ENCODE measurements at regions not wholly inside any gene's neighbourhood (a gene's known extent, or its start where the extent isn't known, plus 50 kb on each side); places are given as distances from the start of the nearest gene placed in this dataset.
"Not testable (repeated sequence)": the region's sequence is repeated elsewhere in the genome, so short reads cannot be mapped to it uniquely, and the experiment has no call there.

- DNase-seq: no peak
Observed at GRCh38 chr13:87207280-87208003, 463.7 kb upstream of the SLITRK5 start.

GRCh38 chr13:87208636-87209035 lies 462.5 kb upstream of the SLITRK5 start:
- DNase-seq: no peak

- DNase-seq: no peak
Observed at GRCh38 chr13:87234981-87235380, 436.2 kb upstream of the SLITRK5 start.

- DNase-seq: no peak
Observed at GRCh38 chr13:87235621-87236020, 435.6 kb upstream of the SLITRK5 start.

GRCh38 chr13:87244256-87244890 lies 426.8 kb upstream of the SLITRK5 start:
- DNase-seq: no peak

GRCh38 chr13:87249847-87250246 lies 421.3 kb upstream of the SLITRK5 start:
- not testable (repeated sequence) for DNase-seq

- no peak for DNase-seq
Observed at GRCh38 chr13:87255394-87255793, 415.8 kb upstream of the SLITRK5 start.

GRCh38 chr13:87259479-87260083 lies 411.6 kb upstream of the SLITRK5 start:
- no peak for DNase-seq

GRCh38 chr13:87274209-87274819 lies 396.9 kb upstream of the SLITRK5 start:
- DNase-seq: no peak

GRCh38 chr13:87280139-87280538 lies 391.0 kb upstream of the SLITRK5 start:
- no peak for DNase-seq

- DNase-seq: no peak
Observed at GRCh38 chr13:87287721-87288120, 383.4 kb upstream of the SLITRK5 start.

GRCh38 chr13:87295636-87296035 lies 375.5 kb upstream of the SLITRK5 start:
- DNase-seq: no peak

- no peak for DNase-seq
Observed at GRCh38 chr13:87302034-87302433, 369.1 kb upstream of the SLITRK5 start.

- DNase-seq: no peak
Observed at GRCh38 chr13:87302931-87303330, 368.2 kb upstream of the SLITRK5 start.

GRCh38 chr13:87311165-87311564 lies 360.0 kb upstream of the SLITRK5 start:
- DNase-seq: no peak

GRCh38 chr13:87314822-87315221 lies 356.3 kb upstream of the SLITRK5 start:
- no peak for DNase-seq

GRCh38 chr13:87322386-87322785 lies 348.8 kb upstream of the SLITRK5 start:
- no peak for DNase-seq

GRCh38 chr13:87324558-87324957 lies 346.6 kb upstream of the SLITRK5 start:
- DNase-seq: no peak

GRCh38 chr13:87331178-87331577 lies 340.0 kb upstream of the SLITRK5 start:
- DNase-seq: no peak

GRCh38 chr13:87333599-87333998 lies 337.6 kb upstream of the SLITRK5 start:
- DNase-seq: no peak

- DNase-seq: no peak
Observed at GRCh38 chr13:87334176-87334575, 337.0 kb upstream of the SLITRK5 start.

GRCh38 chr13:87336346-87336889 lies 334.8 kb upstream of the SLITRK5 start:
- DNase-seq: not testable (repeated sequence)

GRCh38 chr13:87344176-87344575 lies 327.0 kb upstream of the SLITRK5 start:
- DNase-seq: no peak

Measured in occipital lobe (tissue), 1 donor.